GM12878 (cell line): ENCODE measurements at regions not wholly inside any gene's neighbourhood (a gene's known extent, or its start where the extent isn't known, plus 50 kb on each side); places are given as distances from the start of the nearest gene placed in this dataset.

Experiments used
- ATAC-seq: fragments of 200-7000 bp; cut with Tn5 transposase; 3 replicates; pipeline ENCODE4 v1.9.1; 2020; ENCODE audit warnings: mild to moderate bottlenecking, moderate library complexity
- BruUV-seq: library from RNA; stranded (reverse); fragments of 400-500 nt; replicated peaks from 2 replicates; lab custom pipeline; 2021; lab: Mats Ljungman, UMichigan
- CTCF ChIA-PET: fragments of 300-600 bp; sonication (Branson Sonifier 250); formaldehyde crosslinking; extraction: SDS; loops from one replicate; lab custom pipeline; 2021; ENCODE audit warnings: inconsistent platforms; lab: Yijun Ruan, JAX
- POLR2A ChIA-PET: fragments of 350-600 bp; formaldehyde crosslinking; extraction: SDS; loops from one replicate; lab custom pipeline; 2021; ENCODE audit warnings: inconsistent platforms; lab: Charles Lee
- RAD21 ChIA-PET: fragments of 300-600 bp; sonication (Branson Sonifier 250); formaldehyde crosslinking; loops from one replicate; lab custom pipeline; 2023; ENCODE audit warnings: antibody characterized with exemption; ENCODE audit not compliant: unreplicated experiment; lab: Charles Lee
- SMC1A ChIA-PET: fragments of 300-600 bp; sonication (Branson Sonifier 250); formaldehyde crosslinking; loops from one replicate; lab custom pipeline; 2023; ENCODE audit not compliant: unreplicated experiment, uncharacterized antibody; lab: Charles Lee
- DNase-seq: peaks from one replicate; pipeline ENCODE4 v3.0.0-alpha.2; 2011; ENCODE audit warnings: low read depth, low spot score
- FAIRE-seq: peaks from 3 replicates; lab custom pipeline; 2011; peaks lifted over from hg19 to GRCh38; lab: Jason Lieb, UNC
- H2AFZ ChIP-seq: 2 replicates; pipeline ENCODE4 v1.6.0; 2011; ENCODE audit warnings: low read depth, low read length, control low read depth; ENCODE audit not compliant: control insufficient read depth
- H3K27ac ChIP-seq: 2 replicates; pipeline ENCODE4 v1.5.1; 2011; ENCODE audit warnings: control low read depth; ENCODE audit not compliant: control insufficient read depth, insufficient read depth
- H3K27me3 ChIP-seq, 2 experiments: replicated peaks in 1 of 2; 2 replicates each; pipeline versions ENCODE4 v1.6.0 to v1.6.1; 2011; ENCODE audit warnings: low read length in 1 of 2; ENCODE audit not compliant: control insufficient read depth in 2 of 2, insufficient read depth in 2 of 2
- H3K36me3 ChIP-seq, 2 experiments: 2 replicates each; pipeline ENCODE4 v1.5.1; 2011; ENCODE audit warnings: low read length in 1 of 2; ENCODE audit not compliant: control insufficient read depth in 2 of 2, insufficient read depth in 2 of 2
- H3K4me1 ChIP-seq: 2 replicates; pipeline ENCODE4 v1.6.1; 2011; ENCODE audit warnings: mild to moderate bottlenecking, low read length, moderate library complexity, mixed read lengths; ENCODE audit not compliant: control insufficient read depth, insufficient read depth
- H3K4me2 ChIP-seq: 2 replicates; pipeline ENCODE4 v1.6.0; 2011; ENCODE audit warnings: control low read depth; ENCODE audit not compliant: control insufficient read depth, insufficient read depth
- H3K4me3 ChIP-seq: fragments of 200-600 bp; sonication (generic); 2 replicates; pipeline ENCODE4 v1.5.1; 2016
- H3K79me2 ChIP-seq: 2 replicates; pipeline ENCODE4 v1.6.0; 2011; ENCODE audit warnings: low read length; ENCODE audit not compliant: control insufficient read depth, insufficient read depth
- H3K9ac ChIP-seq: 2 replicates; pipeline ENCODE4 v1.8.0; 2011; ENCODE audit warnings: low read length, control low read depth, mixed read lengths; ENCODE audit not compliant: control insufficient read depth, insufficient read depth
- H3K9me3 ChIP-seq: replicated peaks from 3 replicates; pipeline ENCODE4 v1.5.1; 2011; ENCODE audit warnings: mild to moderate bottlenecking, low read length; ENCODE audit not compliant: control insufficient read depth, insufficient read depth
- H4K20me1 ChIP-seq: 2 replicates; pipeline ENCODE4 v1.6.0; 2011; ENCODE audit not compliant: control insufficient read depth, insufficient read depth
- BCL11A ChIP-seq: IDR thresholded peaks from 2 replicates; pipeline ENCODE4 v1.6.1; 2011; ENCODE audit warnings: low read depth, low read length
- CREM ChIP-seq: IDR thresholded peaks from 2 replicates; pipeline ENCODE4 v1.6.1; 2014; ENCODE audit warnings: antibody characterized with exemption, low read depth
- DPF2 ChIP-seq: fragments of 450-650 bp; IDR thresholded peaks from 2 replicates; pipeline ENCODE4 v1.6.1; 2017; ENCODE audit warnings: mild to moderate bottlenecking
- GATAD2B ChIP-seq: fragments of 450-650 bp; conservative IDR thresholded peaks from 2 replicates; pipeline ENCODE4 v1.6.1; 2017; ENCODE audit warnings: low read depth, mild to moderate bottlenecking, moderate library complexity
- NFXL1 ChIP-seq: fragments of 450-650 bp; IDR thresholded peaks from 2 replicates; pipeline ENCODE4 v1.6.1; 2017; ENCODE audit warnings: antibody characterized with exemption, mild to moderate bottlenecking, borderline replicate concordance
- RCOR1 ChIP-seq: conservative IDR thresholded peaks from 2 replicates; pipeline ENCODE4 v1.6.1; 2012; ENCODE audit warnings: low read depth, low read length, improper control_type of control experiment
- SIX5 ChIP-seq: IDR thresholded peaks from 2 replicates; pipeline ENCODE4 v1.6.1; 2011; ENCODE audit warnings: mild to moderate bottlenecking, low read depth, low read length, moderate library complexity; ENCODE audit not compliant: severe bottlenecking
- SKIL ChIP-seq: fragments of 450-650 bp; IDR thresholded peaks from 2 replicates; pipeline ENCODE4 v1.6.1; 2017; ENCODE audit warnings: mild to moderate bottlenecking, low read depth, inconsistent platforms; ENCODE audit not compliant: poor library complexity, severe bottlenecking
- SMARCA5 ChIP-seq: fragments of 450-650 bp; IDR thresholded peaks from 2 replicates; pipeline ENCODE4 v1.6.1; 2017; ENCODE audit warnings: mild to moderate bottlenecking
- ZBTB11 ChIP-seq: fragments of 450-650 bp; formaldehyde crosslinking; IDR thresholded peaks from 2 replicates; pipeline ENCODE4 v1.5.0; 2022; ENCODE audit warnings: mild to moderate bottlenecking, missing genetic modification characterization
- ZNF622 ChIP-seq: fragments of 450-650 bp; IDR thresholded peaks from 2 replicates; pipeline ENCODE4 v1.6.1; 2017; ENCODE audit warnings: mild to moderate bottlenecking, inconsistent platforms
- ZSCAN29 ChIP-seq: fragments of 450-650 bp; IDR thresholded peaks from 2 replicates; pipeline ENCODE4 v1.6.1; 2017; ENCODE audit warnings: mild to moderate bottlenecking, moderate library complexity
- WGBS: methylation state at CpG from one replicate; pipeline ENCODE4 v1.1.6; 2016; ENCODE audit warnings: low lambda C conversion rate; ENCODE audit not compliant: insufficient replicate concordance, insufficient coverage; ENCODE audit errors: missing lambda C conversion rate; 5-methylcytosine and 5-hydroxymethylcytosine counted together
- in situ Hi-C: fragments of 300-500 bp; cut with MboI; formaldehyde crosslinking; loops from 9 replicates; pipeline ENCODE4 v1.14.3; 2018; ENCODE audit warnings: mixed read lengths
- intact Hi-C: fragments of 100-400 bp; cut with micrococcal nuclease; formaldehyde crosslinking; loops from one replicate; pipeline ENCODE4 v1.14.2; 2022; ENCODE audit not compliant: unreplicated experiment
- TF ChIP-seq, protein P1 (sequence below): fragments of 150-350 bp; IDR thresholded peaks from 2 replicates; pipeline ENCODE4 v1.6.1; 2014; ENCODE audit warnings: mild to moderate bottlenecking, low read depth, low read length
- TF ChIP-seq, protein P2 (sequence below): IDR thresholded peaks from 2 replicates; pipeline ENCODE4 v1.6.1; 2011; ENCODE audit warnings: low read depth, low read length, improper control_type of control experiment, borderline replicate concordance

DNA sequence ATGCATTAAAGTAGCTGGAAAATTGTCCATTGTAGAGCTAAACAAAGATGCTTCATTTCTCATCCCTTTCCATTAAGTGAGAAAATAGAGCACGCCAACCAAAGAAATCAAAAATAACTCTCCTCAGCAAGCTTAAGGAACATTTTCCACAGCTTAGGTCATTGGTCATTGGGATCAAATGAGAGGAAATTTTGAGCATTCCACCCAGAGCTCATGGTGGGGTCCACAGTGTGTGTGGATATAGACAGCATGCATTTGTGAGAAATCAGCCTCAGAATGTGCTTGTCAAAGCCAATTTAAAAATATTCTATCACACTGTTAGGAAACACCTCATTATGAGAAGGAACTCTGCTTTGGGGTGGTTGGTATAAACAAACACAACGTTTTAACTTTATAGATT, 97.2 kb downstream of the HDGFL1 start:
- Histone ChIP-seq H3K4me3 (no peak overlapping the region), H3K9me3 (no peaks in the 10 kb centered on the region), H3K4me2 (no peak overlapping the region), H3K9ac (no peak overlapping the region), H3K79me2 (no peaks in the 10 kb centered on the region), H3K4me1 (no peaks in the 10 kb centered on the region), H3K36me3 (no peaks in the 10 kb centered on the region), H3K27me3 (no peaks in the 10 kb centered on the region), H2AFZ (no peak overlapping the region), H3K27ac (no peak overlapping the region), H4K20me1 (no peaks in the 10 kb centered on the region)
- RAD21 ChIA-PET, result no interaction called here
- POLR2A ChIA-PET, result no interaction called here
- ATAC-seq, result no peak
- no TSS peak for BruUV-seq
- in situ Hi-C loops (no loop called here), intact Hi-C loops (no loop called here)
- no peak for TF ChIP-seq CREM
- no peak for TF ChIP-seq ZNF622
- TF ChIP-seq, protein P1, sequence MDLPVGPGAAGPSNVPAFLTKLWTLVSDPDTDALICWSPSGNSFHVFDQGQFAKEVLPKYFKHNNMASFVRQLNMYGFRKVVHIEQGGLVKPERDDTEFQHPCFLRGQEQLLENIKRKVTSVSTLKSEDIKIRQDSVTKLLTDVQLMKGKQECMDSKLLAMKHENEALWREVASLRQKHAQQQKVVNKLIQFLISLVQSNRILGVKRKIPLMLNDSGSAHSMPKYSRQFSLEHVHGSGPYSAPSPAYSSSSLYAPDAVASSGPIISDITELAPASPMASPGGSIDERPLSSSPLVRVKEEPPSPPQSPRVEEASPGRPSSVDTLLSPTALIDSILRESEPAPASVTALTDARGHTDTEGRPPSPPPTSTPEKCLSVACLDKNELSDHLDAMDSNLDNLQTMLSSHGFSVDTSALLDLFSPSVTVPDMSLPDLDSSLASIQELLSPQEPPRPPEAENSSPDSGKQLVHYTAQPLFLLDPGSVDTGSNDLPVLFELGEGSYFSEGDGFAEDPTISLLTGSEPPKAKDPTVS, result no peak
- TF ChIP-seq NFXL1, result no peak
- no peak for TF ChIP-seq SIX5
- no peak for TF ChIP-seq DPF2
- TF ChIP-seq SMARCA5, result no peak
- TF ChIP-seq RCOR1, result no peak
- TF ChIP-seq, protein P2, sequence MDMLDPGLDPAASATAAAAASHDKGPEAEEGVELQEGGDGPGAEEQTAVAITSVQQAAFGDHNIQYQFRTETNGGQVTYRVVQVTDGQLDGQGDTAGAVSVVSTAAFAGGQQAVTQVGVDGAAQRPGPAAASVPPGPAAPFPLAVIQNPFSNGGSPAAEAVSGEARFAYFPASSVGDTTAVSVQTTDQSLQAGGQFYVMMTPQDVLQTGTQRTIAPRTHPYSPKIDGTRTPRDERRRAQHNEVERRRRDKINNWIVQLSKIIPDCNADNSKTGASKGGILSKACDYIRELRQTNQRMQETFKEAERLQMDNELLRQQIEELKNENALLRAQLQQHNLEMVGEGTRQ, result no peak
- no peak for TF ChIP-seq BCL11A
- no peak for TF ChIP-seq ZBTB11 (CRISPR knock-in tag)
- no peak for TF ChIP-seq ZSCAN29
- no peak for TF ChIP-seq SKIL
- TF ChIP-seq GATAD2B, result no peak
- CTCF ChIA-PET, result interaction anchor here (1.1 kb wide), 1 partner anchor 11 kb away, joined by 5 read pairs; no protein-coding TSS in a partner anchor
- SMC1A ChIA-PET, result interaction anchor here (1.2 to 2.4 kb wide), 3 partner anchors 9 to 65 kb away, joined by 3 to 9 read pairs (median 3); no protein-coding TSS in a partner anchor
- WGBS, result 38% methylated on average over 2 of the region's 2 CpGs
- no peak for DNase-seq
- FAIRE-seq, result no peak
